ENCODE measurements at regions not wholly inside any gene's neighbourhood (a gene's known extent, or its start where the extent isn't known, plus 50 kb on each side); places are given as distances from the start of the nearest gene placed in this dataset.

GRCh38 chr9:28650327-28650726 is 1077.0 kb upstream of the C9orf72 start:
- no peak for TF ChIP-seq CTCF (conservative IDR thresholded peaks at IDR 0.05)
- TF ChIP-seq EZH2 (IDR thresholded peaks at IDR 0.05; ENCODE audit: low read depth): no peak

All from PC-9 (cell line).